ENCODE measurements at regions not wholly inside any gene's neighbourhood (a gene's known extent, or its start where the extent isn't known, plus 50 kb on each side); places are given as distances from the start of the nearest gene placed in this dataset.

GRCh38 chr3:148238421-148238821 lies 459.3 kb upstream of the AGTR1 start:
- no peak for DNase-seq (ENCODE audit: low spot score in 2 of 2)
- no peaks in the 10 kb centered on the region for H3K27me3 ChIP-seq
- no peaks in the 10 kb centered on the region for H3K9me3 ChIP-seq
- H3K36me3 ChIP-seq, result no peaks in the 10 kb centered on the region
- intact Hi-C loops (cut with DNase I), result no loop called here
- no peaks in the 10 kb centered on the region for H3K4me1 ChIP-seq
- TF ChIP-seq CTCF (IDR thresholded peaks at IDR 0.05), result no peak
- no peak overlapping the region for H3K27ac ChIP-seq
- H3K4me3 ChIP-seq, result no peak overlapping the region

- TF ChIP-seq CTCF (IDR thresholded peaks at IDR 0.05), result no peak
- H3K36me3 ChIP-seq, result no peaks in the 10 kb centered on the region
- intact Hi-C loops (cut with DNase I), result no loop called here
- no peak for DNase-seq (ENCODE audit: low spot score in 2 of 2)
- no peaks in the 10 kb centered on the region for H3K9me3 ChIP-seq
- no peak overlapping the region for H3K27ac ChIP-seq
- H3K4me1 ChIP-seq, result no peaks in the 10 kb centered on the region
- H3K4me3 ChIP-seq, result no peak overlapping the region
- no peaks in the 10 kb centered on the region for H3K27me3 ChIP-seq
Measured at GRCh38 chr3:148240351-148240750, 457.4 kb upstream of the AGTR1 start.

- Histone ChIP-seq H3K36me3 (no peaks in the 10 kb centered on the region), H3K27ac (no peak overlapping the region), H3K9me3 (no peaks in the 10 kb centered on the region), H3K4me3 (no peak overlapping the region), H3K4me1 (no peaks in the 10 kb centered on the region), H3K27me3 (no peaks in the 10 kb centered on the region)
- intact Hi-C loops (cut with DNase I), result no loop called here
- no peak for DNase-seq (ENCODE audit: low spot score in 2 of 2)
- no peak for TF ChIP-seq CTCF (IDR thresholded peaks at IDR 0.05)
Measured at GRCh38 chr3:148243609-148244008, 454.1 kb upstream of the AGTR1 start.

- H3K4me1 ChIP-seq, result no peaks in the 10 kb centered on the region
- H3K27ac ChIP-seq, result no peak overlapping the region
- TF ChIP-seq CTCF (IDR thresholded peaks at IDR 0.05), result no peak
- intact Hi-C loops (cut with DNase I), result no loop called here
- H3K4me3 ChIP-seq, result no peak overlapping the region
- no peaks in the 10 kb centered on the region for H3K27me3 ChIP-seq
- H3K9me3 ChIP-seq, result no peaks in the 10 kb centered on the region
- no peak for DNase-seq (ENCODE audit: low spot score in 2 of 2)
- H3K36me3 ChIP-seq, result no peaks in the 10 kb centered on the region
Measured at GRCh38 chr3:148246291-148246923, 451.3 kb upstream of the AGTR1 start.

GRCh38 chr3:148253713-148254112 lies 444.0 kb upstream of the AGTR1 start:
- Histone ChIP-seq H3K9me3 (no peaks in the 10 kb centered on the region), H3K27ac (no peak overlapping the region), H3K36me3 (no peaks in the 10 kb centered on the region), H3K4me1 (no peaks in the 10 kb centered on the region), H3K27me3 (no peaks in the 10 kb centered on the region), H3K4me3 (no peak overlapping the region)
- intact Hi-C loops (cut with DNase I), result no loop called here
- no peak for TF ChIP-seq CTCF (IDR thresholded peaks at IDR 0.05)
- no peak for DNase-seq (ENCODE audit: low spot score in 2 of 2)

GRCh38 chr3:148254402-148254801 lies 443.3 kb upstream of the AGTR1 start:
- TF ChIP-seq CTCF (IDR thresholded peaks at IDR 0.05), result no peak
- H3K4me3 ChIP-seq, result no peak overlapping the region
- H3K9me3 ChIP-seq, result no peaks in the 10 kb centered on the region
- intact Hi-C loops (cut with DNase I), result no loop called here
- H3K27ac ChIP-seq, result no peak overlapping the region
- DNase-seq (ENCODE audit: low spot score in 2 of 2), result no peak
- no peaks in the 10 kb centered on the region for H3K4me1 ChIP-seq
- no peaks in the 10 kb centered on the region for H3K27me3 ChIP-seq
- no peaks in the 10 kb centered on the region for H3K36me3 ChIP-seq

Measured in ascending aorta (tissue), 2 donors.